AG10803 (cell line): ENCODE measurements at regions not wholly inside any gene's neighbourhood (a gene's known extent, or its start where the extent isn't known, plus 50 kb on each side); places are given as distances from the start of the nearest gene placed in this dataset.

Source experiments
- DNase-seq: peaks from one replicate; pipeline ENCODE4 v3.0.0; 2010; ENCODE audit warnings: low read depth
- H3K4me3 ChIP-seq: 2 replicates; pipeline ENCODE4 v1.5.1; 2011; ENCODE audit warnings: mild to moderate bottlenecking, low read length, control low read depth
- TF ChIP-seq, protein P1 (sequence below): conservative IDR thresholded peaks from 2 replicates; pipeline ENCODE4 v1.5.1; 2011; ENCODE audit warnings: mild to moderate bottlenecking, low read length, control low read depth, inconsistent platforms

DNA sequence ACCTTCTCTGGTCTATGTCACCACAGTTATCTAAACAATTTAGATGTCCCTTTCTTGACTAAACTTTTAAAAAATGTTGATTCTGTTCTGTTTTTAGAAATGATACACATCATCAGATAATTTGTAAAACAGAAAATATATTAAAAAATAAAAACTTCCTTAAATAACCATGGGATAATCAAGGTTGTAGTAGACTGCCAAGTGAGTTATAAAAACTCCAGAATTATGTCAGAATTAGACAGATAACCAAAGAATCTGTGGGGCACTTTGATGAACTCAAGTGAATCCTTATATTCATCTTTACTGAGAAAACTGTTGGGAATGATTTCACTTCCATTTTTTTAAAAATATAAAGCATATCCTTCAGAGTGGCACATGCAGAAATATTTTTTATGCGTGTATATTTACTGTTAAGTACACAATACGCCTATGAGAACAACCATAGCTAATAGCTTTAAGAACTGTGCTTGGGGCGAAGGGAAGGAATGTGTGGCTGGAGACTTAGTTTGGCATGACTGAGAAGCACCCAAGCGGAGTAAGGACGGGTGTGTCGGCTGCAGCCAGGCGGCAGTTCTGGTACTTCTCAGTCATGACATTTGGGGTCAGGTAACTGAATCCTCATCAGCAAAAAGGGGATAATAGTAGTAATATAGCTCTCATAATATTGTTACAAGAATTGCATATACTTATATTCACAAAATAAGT is 604.7 kb upstream of the CITED2 start:
- H3K4me3 ChIP-seq, result no peak overlapping the region
- TF ChIP-seq, protein P1, sequence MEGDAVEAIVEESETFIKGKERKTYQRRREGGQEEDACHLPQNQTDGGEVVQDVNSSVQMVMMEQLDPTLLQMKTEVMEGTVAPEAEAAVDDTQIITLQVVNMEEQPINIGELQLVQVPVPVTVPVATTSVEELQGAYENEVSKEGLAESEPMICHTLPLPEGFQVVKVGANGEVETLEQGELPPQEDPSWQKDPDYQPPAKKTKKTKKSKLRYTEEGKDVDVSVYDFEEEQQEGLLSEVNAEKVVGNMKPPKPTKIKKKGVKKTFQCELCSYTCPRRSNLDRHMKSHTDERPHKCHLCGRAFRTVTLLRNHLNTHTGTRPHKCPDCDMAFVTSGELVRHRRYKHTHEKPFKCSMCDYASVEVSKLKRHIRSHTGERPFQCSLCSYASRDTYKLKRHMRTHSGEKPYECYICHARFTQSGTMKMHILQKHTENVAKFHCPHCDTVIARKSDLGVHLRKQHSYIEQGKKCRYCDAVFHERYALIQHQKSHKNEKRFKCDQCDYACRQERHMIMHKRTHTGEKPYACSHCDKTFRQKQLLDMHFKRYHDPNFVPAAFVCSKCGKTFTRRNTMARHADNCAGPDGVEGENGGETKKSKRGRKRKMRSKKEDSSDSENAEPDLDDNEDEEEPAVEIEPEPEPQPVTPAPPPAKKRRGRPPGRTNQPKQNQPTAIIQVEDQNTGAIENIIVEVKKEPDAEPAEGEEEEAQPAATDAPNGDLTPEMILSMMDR, result no peak
- no peak for DNase-seq

DNA sequence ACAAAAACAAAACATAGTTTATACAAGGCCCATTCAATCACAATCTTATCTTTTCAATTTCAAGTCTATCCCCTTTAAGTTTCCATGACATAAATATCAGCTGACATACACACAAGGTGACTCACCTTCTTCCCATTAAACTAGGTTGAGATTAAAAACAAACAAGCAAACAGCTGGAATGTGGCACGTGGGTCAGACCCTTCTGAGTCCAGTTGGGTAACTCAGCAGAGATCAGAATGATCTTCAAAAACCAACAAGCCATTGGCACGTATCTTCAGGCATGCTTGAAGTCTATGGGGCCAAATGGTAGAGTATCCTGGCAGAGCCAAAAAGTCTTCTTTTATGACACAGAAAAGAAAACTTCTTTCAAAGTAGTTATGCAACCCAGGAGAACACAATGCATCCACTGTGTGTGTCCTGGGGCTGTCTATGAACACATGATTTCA is 603.5 kb upstream of the CITED2 start:
- TF ChIP-seq, protein P1, result no peak
- peak; percentile 93 for DNase-seq
- H3K4me3 ChIP-seq, result no peak overlapping the region

DNA sequence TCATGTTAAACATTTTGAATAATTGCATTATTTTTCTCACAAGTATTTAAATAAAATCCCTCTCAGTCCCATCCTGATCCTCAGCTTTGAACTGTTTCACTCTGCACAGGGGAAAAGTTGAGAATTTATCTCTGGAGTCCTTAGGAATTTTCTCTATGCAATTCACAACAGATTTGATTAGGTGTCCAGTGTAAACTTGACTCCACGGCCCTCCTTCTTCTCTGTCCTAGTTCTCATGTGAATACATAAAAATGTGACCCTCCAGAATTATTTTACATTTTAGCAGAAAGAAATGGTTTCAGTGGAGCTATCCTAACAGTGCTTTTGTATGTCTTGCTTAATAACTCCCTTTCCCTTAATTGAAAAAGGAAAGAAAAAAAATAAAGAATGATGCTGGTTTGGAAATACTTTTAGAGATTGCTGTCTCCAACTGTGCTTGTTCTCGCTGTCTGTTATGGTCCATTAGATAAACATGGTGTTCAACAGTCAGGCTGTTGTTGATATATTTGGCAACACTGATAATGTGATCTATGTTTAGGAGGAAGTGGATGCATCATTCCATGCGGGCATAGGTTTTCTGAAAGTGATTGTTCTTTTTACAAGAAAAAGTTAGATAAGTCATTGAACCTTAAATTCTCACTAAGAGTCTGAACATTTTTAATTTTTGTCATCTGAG is 599.4 kb upstream of the CITED2 start:
- TF ChIP-seq, protein P1, result no peak
- H3K4me3 ChIP-seq, result no peak overlapping the region
- peak; percentile 68 for DNase-seq

DNA sequence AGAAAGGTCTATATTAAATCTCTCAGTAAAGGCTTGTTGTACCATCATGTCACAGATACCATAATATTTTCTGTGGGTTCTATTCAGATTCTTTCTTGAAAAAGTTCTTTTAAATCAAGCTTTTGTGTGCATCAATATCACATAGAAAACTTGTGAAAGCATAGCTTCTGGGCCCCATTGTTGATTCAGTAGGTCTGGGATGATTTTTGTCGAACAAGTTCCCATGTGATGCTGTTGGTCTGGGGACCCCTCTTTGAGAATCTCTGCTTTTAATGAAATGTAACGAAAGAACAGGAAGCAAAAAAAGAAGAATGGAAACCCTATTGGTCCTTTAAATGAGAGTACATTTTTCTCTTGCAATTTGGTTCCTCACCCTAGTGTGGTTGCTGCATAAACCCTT is 597.7 kb upstream of the CITED2 start:
- no peak for DNase-seq
- no peak overlapping the region for H3K4me3 ChIP-seq
- TF ChIP-seq, protein P1, result no peak

DNA sequence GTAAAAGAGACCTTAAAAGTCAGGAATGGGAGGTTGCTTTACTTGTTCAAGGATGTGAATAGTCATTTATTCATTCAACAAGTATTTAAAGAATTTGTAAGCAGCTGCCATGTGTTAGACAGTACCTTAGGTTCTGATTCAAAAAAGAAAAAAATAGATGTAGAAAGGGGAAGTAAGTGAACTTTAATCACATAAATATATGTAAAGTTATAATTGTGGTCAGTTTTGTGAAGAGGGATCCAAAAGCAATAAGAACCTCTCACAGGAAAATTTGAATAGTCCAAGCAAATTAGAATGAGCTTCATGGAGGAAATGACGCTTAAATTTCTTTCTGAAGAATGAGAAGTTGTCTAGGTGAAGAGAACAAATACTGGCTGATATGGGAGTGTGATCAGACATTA is 596.1 kb upstream of the CITED2 start:
- TF ChIP-seq, protein P1, result no peak
- DNase-seq, result peak; percentile 68
- H3K4me3 ChIP-seq, result no peak overlapping the region

DNA sequence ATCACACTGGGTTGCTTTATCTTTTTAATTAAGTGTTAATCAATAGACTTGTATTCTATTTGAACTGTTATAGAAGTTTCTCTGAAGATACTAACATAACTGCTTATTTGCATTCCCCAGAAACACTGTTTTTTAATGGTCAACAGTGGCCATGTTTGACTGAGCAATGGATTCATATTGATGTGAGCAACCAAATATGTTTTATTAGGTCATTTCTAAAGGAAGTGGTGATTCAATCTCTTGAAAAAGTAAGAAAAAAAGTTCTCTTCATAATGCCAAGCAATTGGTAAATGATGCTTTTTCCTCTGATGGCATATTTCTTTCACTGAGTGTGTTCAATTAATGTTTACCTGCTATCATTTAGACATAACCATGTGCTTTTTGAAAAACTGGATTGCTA is 593.0 kb upstream of the CITED2 start:
- H3K4me3 ChIP-seq, result no peak overlapping the region
- TF ChIP-seq, protein P1, result no peak
- DNase-seq, result no peak

DNA sequence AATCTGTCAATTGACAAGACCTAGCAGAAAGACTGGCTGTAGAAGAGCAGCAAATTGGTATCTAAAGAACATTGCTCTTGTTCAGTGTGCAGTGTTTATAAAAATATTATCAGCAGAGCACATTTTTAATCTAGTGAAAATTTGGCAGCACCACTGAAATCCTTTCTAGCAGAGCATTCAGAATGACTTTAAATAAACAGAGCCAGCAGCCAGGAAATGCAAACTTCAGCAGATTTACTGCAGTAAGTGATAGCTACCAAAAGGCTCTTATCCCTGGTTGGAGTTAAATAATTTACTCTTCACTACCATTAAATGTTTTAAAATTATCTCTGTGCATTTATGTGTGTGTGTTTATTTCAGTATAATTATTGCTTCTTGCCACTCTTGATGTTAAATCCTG is 590.9 kb upstream of the CITED2 start:
- no peak for DNase-seq
- H3K4me3 ChIP-seq, result no peak overlapping the region
- TF ChIP-seq, protein P1, result no peak
